Hematopoietic multipotent progenitor cell treated with erythropoietin and hydrocortisone succinate and interleukin-3 and kit ligand, for 6 days (in vitro differentiated cells): ENCODE measurements at regions not wholly inside any gene's neighbourhood (a gene's known extent, or its start where the extent isn't known, plus 50 kb on each side); places are given as distances from the start of the nearest gene placed in this dataset.
"Not testable (repeated sequence)": the region's sequence is repeated elsewhere in the genome, so short reads cannot be mapped to it uniquely, and the experiment has no call there.

Experiments used
- DNase-seq: peaks from one replicate; pipeline ENCODE4 v3.0.0-alpha.2; 2015

- no peak for DNase-seq
These were observed 69.7 kb downstream of the CMAS start for GRCh38 chr12:22115711-22116110.

- DNase-seq = no peak
These were observed 70.4 kb downstream of the CMAS start for GRCh38 chr12:22116376-22116775.

DNA sequence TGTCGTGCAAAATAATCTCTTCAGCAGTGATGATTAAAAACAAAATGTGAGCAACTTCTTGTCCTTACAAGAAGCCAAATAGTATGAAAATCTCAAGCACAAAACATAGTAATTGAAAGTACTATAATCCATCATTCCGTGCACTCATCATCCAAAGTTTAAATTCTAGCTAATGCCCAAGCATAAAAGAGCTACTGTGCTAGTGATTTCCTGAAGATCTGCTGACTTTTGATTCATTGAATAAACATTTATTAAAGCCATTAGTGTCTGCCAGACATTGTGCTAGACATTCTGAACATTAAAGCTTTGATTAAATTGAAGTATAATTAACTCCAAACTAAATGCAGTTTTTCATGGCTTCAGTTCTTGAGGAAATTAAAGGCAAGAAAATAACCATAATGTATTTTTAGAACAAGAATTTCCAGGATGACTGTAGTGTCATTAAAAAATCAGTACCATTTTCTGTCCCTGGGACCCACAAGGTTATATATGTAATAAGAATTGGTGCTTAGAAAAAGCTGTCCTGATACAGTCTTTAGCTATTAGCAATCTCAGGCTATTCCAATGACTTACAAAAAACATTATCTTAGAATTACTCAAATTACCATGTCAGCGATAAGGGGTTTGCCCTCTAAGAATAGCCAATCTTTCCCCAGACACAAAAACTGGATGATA, 71.7 kb downstream of the CMAS start:
- DNase-seq = no peak

DNA sequence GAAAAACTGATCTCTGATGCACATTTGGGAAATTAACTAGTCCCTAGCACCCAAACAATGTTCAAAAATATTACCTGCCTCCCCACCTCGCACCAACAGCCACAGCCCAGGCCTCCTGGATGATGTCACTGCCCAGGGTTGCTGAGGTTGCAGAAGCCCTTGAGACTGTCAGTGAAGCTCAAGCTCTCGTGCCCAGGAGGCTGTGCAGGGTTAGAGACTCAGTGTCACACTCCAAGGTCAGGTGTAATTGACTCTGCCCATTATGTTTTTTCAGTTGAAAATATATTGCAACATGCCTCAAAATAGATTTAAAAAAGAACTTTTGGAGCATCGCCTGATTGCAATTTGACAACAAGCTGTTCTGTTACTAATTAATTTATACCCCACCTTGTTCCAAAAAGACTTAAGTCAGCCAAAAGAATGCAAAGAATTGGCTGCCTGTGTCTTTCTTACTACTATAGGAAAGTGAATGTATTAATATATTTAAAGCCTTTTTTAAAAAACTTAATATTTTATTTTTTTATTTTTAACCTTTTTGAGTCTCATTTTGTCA, 72.3 kb downstream of the CMAS start:
- DNase-seq = no peak

GRCh38 chr12:22121224-22121623, 75.2 kb downstream of the CMAS start:
- DNase-seq = peak; percentile 37

DNA sequence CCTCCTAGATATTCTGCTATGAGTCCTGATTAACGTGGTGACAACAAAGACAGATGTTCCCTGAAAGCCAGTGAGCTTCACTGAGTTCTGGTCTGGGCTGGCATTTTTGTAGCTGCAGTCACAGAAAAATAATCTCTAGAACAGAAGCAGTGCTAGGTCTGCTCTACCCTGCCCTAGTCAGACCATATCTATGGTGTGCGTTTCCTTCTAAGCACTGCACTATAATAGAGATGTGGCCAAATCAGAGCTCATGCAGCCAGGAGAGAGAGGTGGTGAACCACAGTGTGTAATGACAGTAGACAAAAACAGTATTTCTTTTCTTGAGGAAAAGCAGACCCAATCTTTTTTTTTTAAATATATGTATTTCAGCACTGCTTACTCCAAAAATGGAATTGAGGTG, 76.3 kb downstream of the CMAS start:
- no peak for DNase-seq

DNA sequence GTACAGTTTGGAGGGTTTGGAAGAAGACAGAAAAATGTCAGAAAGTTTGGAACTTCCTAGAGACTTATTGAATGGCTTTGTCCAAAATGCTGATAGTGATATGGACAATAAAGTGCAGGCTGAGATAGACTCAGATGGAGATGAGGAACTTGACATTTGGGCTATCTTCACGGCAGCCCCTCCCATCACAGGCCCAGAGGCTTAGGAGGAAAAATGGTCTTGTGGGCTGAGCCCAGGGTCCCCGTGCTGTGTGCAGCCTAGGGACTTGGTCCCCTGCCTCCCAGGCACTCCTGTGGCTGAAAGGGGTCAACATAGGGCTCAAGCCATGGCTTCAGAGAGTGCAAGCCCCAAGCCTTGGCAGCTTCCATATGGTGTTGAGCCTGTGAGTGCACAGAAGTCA, 79.0 kb downstream of the CMAS start:
- no peak for DNase-seq

DNA sequence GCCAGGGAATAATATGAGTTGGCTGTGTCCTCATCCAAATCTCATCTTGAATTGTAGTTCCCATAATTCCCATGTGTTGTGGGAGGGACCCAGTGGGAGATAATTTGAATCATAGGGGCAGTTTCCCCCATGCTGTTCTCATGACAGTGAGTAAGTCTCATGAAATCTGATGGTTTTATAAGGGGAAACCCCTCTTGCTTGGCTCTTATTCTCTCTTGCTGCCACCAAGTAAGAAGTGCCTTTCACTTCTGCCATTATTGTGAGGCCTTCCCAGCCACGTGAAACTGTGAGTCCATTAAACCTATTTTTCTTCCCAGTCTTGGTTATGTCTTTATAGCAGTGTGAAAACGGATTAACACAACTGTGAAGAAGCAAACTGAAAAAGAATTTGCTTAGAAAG, 80.1 kb downstream of the CMAS start:
- DNase-seq = not testable (repeated sequence)

DNA sequence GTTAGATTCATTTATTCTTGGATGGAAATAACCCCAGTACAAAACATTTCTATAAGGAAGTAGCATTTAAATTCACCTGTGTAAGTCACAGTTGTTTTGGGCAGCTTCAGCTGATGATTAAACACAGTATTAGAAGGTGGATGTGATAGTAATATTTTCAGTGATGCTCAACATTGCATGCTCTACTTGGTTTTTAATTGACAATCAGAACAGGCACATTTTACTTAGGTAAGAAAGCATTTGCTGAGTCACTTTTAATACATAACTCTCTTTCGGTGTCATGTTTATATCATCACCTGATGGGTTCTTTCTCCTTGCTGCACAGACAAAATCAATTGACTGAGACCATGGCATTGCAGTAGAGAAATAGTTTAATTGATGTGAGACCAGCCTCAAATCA, 80.7 kb downstream of the CMAS start:
- DNase-seq = no peak

GRCh38 chr12:22130671-22131070, 84.7 kb downstream of the CMAS start:
- no peak for DNase-seq

DNA sequence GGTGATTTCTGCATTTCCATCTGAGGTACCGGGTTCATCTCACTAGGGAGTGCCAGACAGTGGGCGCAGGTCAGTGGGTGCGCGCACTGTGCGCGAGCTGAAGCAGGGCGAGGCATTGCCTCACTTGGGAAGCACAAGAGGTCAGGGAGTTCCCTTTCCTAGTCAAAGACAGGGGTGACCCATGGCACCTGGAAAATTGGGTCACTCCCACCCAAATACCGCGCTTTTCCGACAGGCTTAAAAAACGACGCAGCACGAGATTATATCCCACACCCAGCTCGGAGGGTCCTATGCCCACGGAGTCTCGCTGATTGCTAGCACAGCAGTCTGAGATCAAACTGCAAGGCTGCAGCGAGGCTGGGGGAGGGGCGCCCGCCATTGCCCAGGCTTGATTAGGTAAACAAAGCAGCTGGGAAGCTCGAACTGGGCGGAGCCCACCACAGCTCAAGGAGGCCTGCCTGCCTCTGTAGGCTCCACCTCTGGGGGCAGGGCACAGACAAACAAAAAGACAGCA, 90.6 kb downstream of the CMAS start:
- not testable (repeated sequence) for DNase-seq
